NCI-H2196 treated with DMSO at 0.1 percent for 48 hours (cell line): ENCODE measurements at regions not wholly inside any gene's neighbourhood (a gene's known extent, or its start where the extent isn't known, plus 50 kb on each side); places are given as distances from the start of the nearest gene placed in this dataset.

Experiments
- DNase-seq: peaks from one replicate; lab custom pipeline; 2025; ENCODE audit not compliant: unreplicated experiment; lab: John Stamatoyannopoulos, UW

DNA sequence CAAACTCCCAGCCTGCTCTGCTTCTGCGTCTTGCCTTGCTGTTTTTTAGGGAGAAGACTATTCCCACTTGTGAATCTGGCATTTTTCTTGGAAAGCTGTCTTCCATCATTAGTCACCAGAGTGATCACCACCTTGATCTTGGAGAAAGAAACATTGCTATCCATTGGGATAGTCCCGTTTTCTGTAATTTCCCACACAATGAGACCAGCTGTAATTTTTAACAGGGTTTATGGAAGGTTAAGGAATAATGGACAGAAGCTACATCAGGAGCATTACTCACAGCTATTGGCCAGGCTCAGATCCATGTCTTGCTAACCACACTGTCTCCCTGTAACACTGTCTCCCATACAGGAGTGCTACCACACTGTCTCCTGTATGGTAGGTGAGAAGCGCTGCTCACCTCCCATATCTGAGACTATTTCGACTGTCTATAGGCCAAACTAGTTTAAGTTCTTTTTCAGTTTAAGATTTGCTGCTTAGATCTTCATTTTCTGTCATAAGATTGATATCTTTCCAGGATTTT, 523.0 kb downstream of the SPRY1 start:
- no peak for DNase-seq

DNA sequence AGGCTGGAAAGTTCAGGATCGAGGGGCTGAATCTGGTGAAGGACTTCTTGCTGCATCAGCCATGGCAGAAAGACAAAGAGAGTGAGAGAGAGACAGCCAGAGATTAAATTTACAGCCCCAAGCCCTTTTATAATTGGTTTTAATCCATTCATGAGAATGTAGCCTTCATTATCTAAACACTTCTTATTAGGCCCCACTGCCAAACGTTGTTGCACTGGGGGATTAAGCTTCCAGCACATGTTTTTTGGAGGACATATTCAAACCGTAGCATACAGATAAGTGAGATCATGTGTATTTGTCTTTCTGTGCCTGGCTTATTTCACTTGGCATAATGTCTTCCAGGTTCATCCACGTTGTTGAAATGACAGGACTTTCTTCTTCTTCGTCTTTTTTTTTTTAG, 524.7 kb downstream of the SPRY1 start:
- no peak for DNase-seq

DNA sequence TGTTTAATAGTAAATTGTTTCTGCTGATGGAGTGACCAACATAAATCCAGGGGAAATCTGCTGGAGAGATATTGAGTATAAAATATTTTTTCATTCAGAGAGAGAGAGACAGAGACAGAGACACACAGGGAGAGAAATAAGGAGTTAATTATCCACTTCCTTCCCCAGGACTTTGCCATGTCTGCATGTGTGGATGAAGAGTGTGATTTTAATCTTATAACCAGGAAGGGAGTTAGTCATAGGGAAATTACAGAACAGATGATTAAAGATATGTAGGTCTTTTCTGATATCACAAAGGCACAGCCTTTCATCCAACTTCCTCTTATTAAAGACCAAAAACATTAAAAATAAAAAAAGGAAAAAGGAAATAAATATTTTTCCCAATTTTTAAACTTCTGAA, 526.3 kb downstream of the SPRY1 start:
- DNase-seq, result no peak

DNA sequence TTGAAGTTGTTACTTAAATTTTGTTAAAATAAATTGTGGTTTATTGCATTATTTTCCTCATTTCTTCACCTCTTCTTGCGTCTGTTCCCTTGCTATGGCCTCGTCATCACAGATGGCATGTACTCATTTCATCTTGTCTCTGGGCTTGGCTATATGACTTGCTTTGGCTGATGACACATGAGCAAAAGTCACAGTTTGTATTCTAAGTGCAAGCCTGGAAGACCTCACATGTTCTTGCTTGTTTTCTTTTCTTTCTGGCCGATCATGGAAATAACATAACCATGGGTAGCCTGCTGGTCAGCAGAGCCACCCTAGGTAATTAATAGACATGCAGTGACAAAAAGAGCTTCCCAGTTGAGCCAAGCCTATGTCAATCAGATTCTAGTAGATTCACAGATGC, 527.9 kb downstream of the SPRY1 start:
- DNase-seq, result no peak

DNA sequence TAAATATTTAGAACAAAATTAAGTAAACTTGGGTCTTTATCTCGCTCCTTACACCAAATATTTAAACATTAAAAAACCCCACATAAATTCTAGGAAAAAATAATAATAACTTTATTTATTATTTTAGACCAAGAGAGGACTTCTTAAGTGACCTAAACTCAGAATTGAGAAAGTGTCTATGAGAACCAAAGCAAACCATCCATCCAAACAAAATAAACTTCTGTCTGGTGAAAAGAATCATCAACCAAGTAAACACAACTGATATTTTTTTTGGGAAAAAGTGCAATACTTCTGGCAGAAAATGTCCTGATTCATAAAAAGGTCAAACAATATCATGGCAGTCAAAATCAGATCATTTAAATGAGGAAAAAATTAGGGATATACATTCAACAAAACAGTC, 533.0 kb downstream of the SPRY1 start:
- no peak for DNase-seq

DNA sequence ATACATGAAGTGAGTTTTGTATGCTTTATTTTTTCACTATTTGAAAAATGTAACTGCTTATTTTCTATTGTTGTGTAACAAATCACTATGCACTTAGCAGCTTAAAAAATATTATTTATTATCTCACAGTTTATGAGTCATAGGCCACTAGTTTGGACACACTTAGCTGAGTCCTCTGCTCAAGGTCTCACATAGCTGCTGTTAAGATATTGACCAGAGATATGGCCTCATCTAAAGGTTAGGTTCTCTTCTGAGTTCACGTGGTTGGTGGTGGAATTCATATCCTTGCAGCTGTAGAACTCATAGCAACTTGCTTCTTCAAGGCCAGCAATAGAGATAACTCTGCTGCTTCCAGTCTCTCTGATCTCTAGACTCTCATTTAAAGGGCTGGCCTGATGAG, 534.4 kb downstream of the SPRY1 start:
- DNase-seq, result no peak

DNA sequence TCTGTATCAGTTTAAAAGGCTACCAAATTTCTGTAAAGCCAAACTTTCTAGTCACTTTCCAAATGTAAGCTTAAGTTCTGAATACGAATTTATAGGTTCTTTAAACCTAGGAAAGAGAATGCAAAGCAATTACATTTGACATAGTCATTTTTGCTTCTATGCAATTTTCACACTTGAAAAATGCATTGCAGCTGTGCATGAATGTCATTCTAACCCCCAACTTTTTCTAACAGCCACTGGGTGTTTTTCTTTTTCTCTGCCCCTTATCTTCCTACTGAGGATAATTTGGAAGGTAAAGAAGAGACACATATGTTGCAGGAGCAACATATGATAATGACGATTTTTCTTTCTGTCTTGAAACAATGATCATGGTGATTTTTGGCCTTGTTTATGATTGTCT, 537.5 kb downstream of the SPRY1 start:
- DNase-seq, result no peak

DNA sequence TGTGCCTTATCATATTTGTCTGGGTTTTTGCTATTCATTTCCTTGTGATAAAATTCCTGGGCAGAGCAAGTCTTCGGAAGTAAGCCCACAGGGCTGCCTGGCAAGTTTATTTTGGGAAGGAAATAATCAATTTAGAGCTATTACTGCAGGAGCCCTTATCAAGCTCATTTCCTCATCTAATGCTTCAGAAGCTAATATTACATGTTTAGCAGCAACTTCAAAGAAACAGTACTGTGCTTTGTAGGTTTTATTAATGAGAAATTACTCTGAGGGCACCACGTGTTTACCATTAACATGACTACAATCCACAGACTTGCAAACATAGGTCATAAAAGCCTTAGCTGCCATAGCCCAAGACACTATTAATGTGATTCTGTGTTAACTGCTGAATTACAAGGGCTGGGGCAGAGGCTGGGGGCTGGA, 540.0 kb downstream of the SPRY1 start:
- no peak for DNase-seq

DNA sequence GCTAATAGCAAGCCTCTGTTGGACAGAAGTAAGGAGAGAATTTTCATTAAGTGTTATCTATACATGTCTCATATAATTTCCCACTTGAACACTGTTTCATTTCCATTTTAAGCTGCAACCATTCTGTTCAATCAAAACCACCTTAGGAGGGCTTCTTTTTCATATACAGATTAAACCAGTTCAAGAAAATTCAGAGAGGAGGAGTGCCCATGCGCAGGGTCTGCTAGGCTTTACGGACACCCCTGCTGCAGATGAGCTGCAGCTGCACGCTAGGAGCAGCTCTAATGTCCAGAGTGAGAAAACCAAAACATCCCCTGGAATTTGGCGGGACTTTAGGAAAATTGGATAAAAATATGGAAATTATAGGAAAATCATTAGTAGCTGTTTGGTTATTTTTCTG, 541.0 kb downstream of the SPRY1 start:
- no peak for DNase-seq

DNA sequence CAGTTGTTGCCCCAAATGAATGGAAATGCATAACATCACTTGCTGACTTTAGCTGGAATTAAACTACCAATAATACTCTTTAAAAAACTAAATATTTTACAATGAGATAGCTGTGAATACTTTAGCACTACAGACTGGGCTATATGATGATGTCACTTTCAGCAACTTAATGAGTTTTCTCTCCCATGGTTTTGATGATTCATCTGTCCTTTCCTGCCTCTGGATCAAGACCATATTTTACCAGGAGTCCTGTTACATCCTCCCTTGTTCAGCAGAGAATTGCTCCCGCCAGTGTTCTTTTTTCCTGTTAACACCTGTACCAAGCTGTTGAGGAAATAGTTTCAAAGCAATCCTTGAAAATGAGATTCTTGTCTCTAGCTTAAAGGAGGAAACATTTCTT, 543.0 kb downstream of the SPRY1 start:
- no peak for DNase-seq

DNA sequence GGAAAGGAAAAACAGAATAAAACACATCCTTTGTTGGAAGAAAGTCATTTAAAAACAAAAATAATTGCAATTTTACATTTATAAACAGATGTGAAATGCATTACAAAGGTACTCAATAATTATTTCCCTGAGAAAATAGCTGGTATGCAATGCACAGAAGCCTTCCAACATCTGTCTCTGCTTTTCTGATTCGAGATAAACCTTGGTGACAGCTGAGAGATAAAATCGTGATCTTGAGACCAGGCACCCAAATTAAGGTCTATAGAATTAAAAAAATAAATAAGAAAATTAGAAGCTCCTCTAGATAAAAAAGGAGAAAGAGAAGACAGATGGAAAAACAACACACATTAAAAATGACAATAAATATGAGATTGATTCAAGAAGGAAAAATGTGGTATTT, 544.0 kb downstream of the SPRY1 start:
- DNase-seq, result no peak

DNA sequence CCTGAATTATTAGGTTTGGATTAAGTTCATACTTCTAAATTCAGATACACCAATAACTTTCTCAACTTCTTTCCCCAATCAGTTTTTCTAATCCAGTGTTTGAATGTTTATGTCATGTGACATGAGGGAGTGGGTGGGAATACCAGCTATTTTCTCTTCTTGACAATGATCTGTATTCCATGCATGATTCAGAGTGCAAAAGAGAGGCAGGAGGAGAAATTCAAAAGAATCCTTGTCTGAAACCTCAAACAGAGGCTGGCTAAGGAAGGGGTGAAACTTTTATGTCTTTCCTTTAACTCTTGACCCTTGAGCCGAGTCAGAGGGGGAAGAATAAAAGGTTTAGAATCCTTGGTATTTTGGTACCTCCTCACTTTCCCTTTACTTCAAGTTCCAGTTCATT, 544.7 kb downstream of the SPRY1 start:
- no peak for DNase-seq

DNA sequence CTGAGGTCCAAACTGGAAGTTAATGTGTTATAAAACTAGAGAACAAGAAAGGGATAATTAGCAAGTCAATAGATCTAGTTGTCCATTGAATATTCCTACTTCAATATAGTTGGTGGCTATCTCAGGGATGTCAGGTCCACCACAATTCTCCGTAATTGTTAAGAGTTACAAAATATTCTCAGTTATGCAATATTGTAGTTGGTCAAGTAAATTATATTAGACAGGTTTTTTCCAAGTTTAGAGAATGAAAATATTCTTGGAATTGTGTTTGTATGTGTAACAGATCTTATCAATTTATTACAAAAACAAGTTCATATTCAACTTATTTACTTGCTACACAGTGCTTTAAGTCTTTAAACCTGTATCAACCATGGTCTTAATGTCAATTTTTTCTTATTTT, 547.4 kb downstream of the SPRY1 start:
- no peak for DNase-seq

DNA sequence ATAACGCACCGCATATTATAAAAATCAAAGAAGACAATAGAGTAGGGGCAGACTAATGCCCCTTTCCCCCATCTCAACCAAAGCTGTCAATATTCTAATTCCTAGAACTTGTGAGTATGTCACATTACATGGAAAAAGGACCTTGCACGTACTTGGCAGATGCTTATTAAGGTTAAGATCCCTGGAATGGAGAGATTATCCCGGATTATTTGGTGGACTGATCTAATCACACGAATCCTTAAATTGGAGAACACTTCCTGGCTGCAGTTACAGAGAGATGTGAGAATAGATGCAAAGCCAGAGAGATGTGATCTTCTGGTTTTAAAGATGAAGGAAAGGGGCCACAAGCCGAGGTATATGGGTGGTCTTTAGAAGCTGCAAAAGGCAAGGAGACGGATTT, 548.7 kb downstream of the SPRY1 start:
- DNase-seq, result no peak

DNA sequence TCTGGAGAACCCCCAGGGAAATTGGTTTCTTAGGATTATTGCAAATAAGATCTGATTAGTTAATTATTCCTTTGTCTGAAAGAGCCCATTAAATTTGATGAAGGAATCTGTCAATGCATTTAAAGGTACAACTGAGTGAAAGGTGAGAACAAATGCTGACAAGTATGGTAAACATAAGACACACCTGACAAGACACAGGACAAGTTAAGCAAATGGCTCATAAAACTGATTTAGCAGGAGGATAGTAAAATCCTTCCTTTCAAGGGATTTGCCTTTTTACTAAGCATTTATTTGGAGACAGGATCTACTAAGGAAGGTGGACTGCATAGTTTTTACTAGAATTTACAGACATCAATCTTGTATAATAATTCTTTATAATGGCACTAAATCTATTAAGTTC, 553.9 kb downstream of the SPRY1 start:
- no peak for DNase-seq

DNA sequence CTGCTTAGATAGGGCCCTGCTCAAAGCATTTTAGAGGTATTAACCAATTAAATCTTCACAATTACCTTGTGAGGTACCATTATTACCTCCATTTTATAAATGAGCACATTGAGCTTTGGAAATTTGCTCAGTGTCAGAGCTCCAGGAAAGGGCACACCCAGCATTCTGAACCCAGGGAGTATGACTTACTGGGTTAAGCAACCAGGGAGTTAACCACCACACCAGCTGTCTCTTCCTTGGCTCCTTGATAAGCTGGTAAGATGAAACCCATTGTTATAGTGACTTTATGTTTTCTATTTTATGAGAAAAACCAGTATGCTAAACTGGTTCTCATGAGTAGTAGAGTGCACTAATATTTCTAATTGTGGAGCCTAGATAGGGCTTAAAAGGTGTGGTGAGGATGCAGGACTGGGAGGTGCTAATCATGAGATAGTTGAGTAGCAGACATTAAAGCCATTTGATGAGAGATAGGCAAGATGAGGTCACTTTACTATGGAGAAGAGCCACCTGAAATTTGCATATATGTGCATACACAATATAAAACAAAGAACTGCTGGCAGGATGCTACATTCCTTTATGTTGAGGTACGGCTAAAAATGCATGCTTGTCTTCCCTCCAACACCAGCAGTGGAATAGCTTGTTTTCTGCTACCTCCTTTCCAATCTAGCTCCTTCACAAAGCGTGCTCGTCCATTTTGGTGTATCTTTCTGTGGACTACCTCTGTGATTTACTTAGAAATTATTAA, 556.1 kb downstream of the SPRY1 start:
- DNase-seq, result no peak

DNA sequence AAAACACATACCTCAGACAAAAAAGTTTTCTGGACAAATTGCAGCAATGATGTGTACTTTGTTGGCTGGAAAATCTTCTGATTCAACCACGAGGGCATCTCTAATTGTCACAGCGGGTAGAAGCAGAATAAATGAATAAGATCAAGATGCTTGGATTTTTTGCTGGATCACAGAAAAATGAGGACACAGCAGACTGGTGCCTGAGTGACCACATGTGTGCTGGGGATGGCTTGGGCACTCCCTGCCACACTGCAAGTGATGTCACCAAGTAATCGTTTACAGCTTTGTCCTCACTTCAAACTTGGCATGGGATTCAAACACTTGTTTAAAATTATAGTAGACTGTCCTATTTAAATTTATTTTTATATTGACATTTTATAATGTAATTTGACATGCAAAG, 557.0 kb downstream of the SPRY1 start:
- DNase-seq, result no peak

DNA sequence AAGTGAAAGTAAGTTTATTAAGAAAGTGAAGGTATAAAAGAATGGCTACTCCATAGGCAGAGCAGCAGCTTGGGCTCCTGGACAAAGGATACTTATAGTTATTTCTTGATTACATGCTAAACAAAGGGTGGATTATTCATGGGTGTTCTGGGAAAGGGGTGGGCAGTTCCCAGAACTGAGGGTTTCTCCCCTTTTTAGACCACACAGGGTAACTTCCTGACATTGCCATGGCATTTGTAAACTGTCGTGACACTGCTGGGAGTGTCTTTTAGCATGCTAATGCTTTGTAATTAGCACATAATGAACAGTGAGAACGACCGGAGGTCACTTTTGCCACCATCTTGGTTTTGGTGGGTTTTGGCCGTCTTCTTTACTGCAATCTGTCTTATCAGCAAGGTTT, 557.6 kb downstream of the SPRY1 start:
- no peak for DNase-seq

DNA sequence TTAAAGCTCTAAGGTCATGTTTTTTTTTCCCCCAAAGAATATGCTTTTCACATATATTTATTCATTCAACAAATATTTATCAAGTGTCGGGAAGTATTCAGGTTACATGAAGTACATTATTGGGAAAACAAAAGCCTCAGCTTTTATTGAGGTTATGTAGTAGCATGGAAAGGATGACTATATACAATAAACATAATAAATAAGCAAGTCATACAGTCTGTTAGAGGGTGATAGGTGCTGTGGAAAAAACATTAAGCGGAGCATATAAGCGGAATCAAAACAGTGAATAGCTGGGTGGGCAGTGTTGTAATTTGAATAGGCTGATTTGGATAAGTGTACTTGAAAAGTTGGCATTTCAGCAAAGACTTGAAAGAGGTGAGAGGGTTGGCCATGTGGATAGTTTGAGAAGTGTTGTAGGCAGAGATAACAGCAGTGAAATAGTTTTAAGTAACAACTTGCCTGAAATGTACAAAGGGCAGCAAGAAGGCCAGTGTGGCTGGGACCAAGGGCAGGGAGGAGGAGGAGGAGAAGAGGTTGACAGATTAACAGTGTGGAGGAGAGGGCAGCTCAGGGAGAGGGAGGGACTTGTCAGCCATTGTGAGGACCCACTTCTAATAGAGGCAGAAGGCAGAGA, 558.7 kb downstream of the SPRY1 start:
- no peak for DNase-seq

DNA sequence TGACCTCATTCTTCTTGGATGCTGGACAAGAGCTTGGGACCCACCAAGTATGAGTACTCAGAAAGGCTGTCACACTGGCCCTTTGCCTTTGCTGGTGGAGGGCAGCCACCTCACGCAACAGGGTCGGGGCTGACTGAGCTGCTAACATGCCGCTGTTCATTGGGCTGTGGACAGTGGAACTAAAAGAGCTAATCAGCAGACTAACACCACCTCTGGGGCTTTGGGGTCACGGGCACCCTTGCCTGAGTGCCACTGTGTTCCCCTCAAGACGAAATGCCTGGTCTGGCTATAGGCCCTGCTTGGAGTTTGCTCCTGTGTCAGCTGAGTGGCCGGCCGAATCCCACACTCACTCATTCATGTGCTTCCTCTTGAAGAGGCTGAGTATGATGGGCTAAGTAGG, 559.6 kb downstream of the SPRY1 start:
- no peak for DNase-seq

DNA sequence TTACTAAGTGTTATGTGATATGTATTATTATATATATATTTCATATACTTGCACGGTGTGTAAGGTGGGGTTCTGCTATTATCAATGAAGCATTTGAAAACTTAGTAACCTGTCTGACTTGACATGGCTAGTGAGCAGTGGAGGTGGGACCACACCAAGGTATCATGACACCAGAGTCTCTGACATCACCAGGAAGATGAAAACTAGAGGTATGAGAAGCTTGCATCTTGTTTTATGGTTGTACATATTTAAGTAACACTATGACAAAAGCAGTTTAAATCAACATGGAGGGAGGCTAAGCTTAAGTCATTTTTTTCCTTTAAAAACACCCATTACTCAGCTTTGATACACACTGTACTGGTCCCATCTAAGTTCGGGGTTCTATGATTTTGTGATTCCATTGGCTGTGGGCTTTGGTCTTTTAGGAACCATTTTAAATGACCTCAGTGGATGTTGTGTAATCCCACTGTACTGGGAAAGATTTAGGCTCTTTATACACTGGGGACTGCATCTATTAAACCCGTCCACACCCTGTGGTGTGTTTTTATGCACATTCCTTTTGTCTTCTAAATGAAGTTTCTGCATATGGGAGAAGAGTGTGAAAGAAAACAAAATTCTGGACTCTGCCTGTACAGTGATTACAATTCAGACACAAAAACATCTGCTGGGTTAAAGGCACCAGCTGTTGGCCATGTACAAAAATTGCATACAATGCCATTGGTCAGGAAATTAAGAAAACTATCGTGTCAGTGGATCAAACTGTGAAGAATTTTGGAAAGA, 570.6 kb downstream of the SPRY1 start:
- DNase-seq, result no peak

DNA sequence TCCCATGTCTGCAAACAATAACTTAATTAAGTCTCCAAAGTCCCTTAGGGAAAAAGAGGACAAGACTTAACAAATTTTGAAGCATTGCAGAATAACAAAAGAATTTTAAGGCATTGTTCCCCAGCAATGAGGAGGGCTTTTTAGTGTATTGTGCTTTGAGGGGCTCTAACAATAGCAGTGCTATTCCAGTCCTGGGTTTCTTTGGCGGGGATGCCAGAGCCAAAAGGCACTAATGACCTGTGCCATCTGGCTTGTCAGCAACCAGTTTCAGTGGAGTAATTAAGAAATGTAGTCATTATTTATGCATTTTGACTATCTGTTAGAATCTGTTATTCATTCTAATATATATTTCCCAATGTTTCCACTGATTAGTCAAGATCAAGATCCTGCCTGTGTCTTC, 575.4 kb downstream of the SPRY1 start:
- DNase-seq, result no peak
